ENCODE measurements at regions not wholly inside any gene's neighbourhood (a gene's known extent, or its start where the extent isn't known, plus 50 kb on each side); places are given as distances from the start of the nearest gene placed in this dataset.

GRCh38 chr6:56796196-56796532, 153.5 kb upstream of the DST start:
- no peak for TF ChIP-seq EZH2 (IDR thresholded peaks at IDR 0.05; ENCODE audit: low read length)
- TF ChIP-seq, protein P1, sequence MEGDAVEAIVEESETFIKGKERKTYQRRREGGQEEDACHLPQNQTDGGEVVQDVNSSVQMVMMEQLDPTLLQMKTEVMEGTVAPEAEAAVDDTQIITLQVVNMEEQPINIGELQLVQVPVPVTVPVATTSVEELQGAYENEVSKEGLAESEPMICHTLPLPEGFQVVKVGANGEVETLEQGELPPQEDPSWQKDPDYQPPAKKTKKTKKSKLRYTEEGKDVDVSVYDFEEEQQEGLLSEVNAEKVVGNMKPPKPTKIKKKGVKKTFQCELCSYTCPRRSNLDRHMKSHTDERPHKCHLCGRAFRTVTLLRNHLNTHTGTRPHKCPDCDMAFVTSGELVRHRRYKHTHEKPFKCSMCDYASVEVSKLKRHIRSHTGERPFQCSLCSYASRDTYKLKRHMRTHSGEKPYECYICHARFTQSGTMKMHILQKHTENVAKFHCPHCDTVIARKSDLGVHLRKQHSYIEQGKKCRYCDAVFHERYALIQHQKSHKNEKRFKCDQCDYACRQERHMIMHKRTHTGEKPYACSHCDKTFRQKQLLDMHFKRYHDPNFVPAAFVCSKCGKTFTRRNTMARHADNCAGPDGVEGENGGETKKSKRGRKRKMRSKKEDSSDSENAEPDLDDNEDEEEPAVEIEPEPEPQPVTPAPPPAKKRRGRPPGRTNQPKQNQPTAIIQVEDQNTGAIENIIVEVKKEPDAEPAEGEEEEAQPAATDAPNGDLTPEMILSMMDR (optimal IDR thresholded peaks at IDR 0.05 in 1 of 3, IDR thresholded peaks at IDR 0.05 in 1 of 3, conservative IDR thresholded peaks at IDR 0.05 in 1 of 3; ENCODE audit: extremely low read depth in 1 of 3, insufficient read depth in 2 of 3, low read length in 3 of 3) = no peak
